SK-N-SH (cell line): ENCODE measurements at regions not wholly inside any gene's neighbourhood (a gene's known extent, or its start where the extent isn't known, plus 50 kb on each side); places are given as distances from the start of the nearest gene placed in this dataset.
A peak's percentile ranks its signal among the peaks of the same experiment; 100 is the strongest.

Experiments
- CTCF ChIA-PET: fragments of 300-600, 350-600 bp; formaldehyde crosslinking; extraction: SDS; loops from one replicate; lab custom pipeline; 2021; lab: Yijun Ruan, JAX
- POLR2A ChIA-PET: fragments of 350-600 bp; sonication (Branson Sonifier 250); formaldehyde crosslinking; extraction: SDS; loops from one replicate; lab custom pipeline; 2020; ENCODE audit warnings: antibody characterized with exemption, inconsistent platforms; lab: Yijun Ruan, JAX
- DNase-seq: peaks from one replicate; pipeline ENCODE4 v3.0.0; 2012
- H2AFZ ChIP-seq: fragments of 200-600 bp; sonication (generic); 2 replicates; pipeline ENCODE4 v1.8.1; 2016; ENCODE audit warnings: antibody characterized with exemption, mild to moderate bottlenecking, low read depth
- H3F3A ChIP-seq: fragments of 200-600 bp; sonication (generic); replicated peaks from 2 replicates; pipeline ENCODE3; 2016; ENCODE audit warnings: antibody characterized with exemption, mild to moderate bottlenecking; ENCODE audit not compliant: insufficient read depth
- H3K27ac ChIP-seq, 2 experiments: fragments of 200-500 bp in 1 of 2; fragments of 200-600 bp in 1 of 2; sonication (Bioruptor generic) in 1 of 2; sonication (generic), shearing (Covaris generic) in 1 of 2; 2 replicates each; pipeline versions ENCODE4 v1.5.1 to v1.6.1; 2014 to 2016; ENCODE audit warnings: low read depth in 2 of 2, inconsistent platforms in 1 of 2, low read length in 1 of 2, mild to moderate bottlenecking in 1 of 2, mixed read lengths in 1 of 2
- H3K27me3 ChIP-seq: fragments of 200-600 bp; sonication (generic), shearing (Covaris generic); 2 replicates; pipeline ENCODE4 v1.6.1; 2016; ENCODE audit warnings: mixed run types; ENCODE audit not compliant: insufficient read depth
- H3K36me3 ChIP-seq, 2 experiments: fragments of 200-500 bp in 1 of 2; fragments of 200-600 bp in 1 of 2; sonication (Bioruptor generic) in 1 of 2; sonication (generic) in 1 of 2; replicated peaks in 1 of 2; 2 replicates each; pipeline versions ENCODE3 to v1.5.1; 2014 to 2016; ENCODE audit warnings: low read length in 1 of 2, mild to moderate bottlenecking in 1 of 2; ENCODE audit not compliant: insufficient read depth in 2 of 2, control insufficient read depth in 1 of 2
- H3K4me1 ChIP-seq, 2 experiments: fragments of 200-500 bp in 1 of 2; fragments of 200-600 bp in 1 of 2; sonication (Bioruptor generic) in 1 of 2; sonication (generic), shearing (Covaris generic) in 1 of 2; 2 replicates each; pipeline versions ENCODE4 v1.5.1 to v1.6.1; 2014 to 2016; ENCODE audit warnings: low read depth in 1 of 2, low read length in 1 of 2, mixed run types in 1 of 2; ENCODE audit not compliant: insufficient read depth in 2 of 2, control insufficient read depth in 1 of 2
- H3K4me2 ChIP-seq: fragments of 200-600 bp; sonication (generic), shearing (Covaris generic); 2 replicates; pipeline ENCODE4 v1.6.1; 2017; ENCODE audit warnings: mixed run types
- H3K4me3 ChIP-seq, 2 experiments: fragments of 200-500 bp in 1 of 2; fragments of 200-600 bp in 1 of 2; sonication (Bioruptor generic) in 1 of 2; sonication (generic), shearing (Covaris generic) in 1 of 2; 2 replicates each; pipeline versions ENCODE4 v1.5.1 to v1.8.1; 2014 to 2016; ENCODE audit warnings: low read depth in 2 of 2, inconsistent platforms in 1 of 2, low read length in 1 of 2, mild to moderate bottlenecking in 1 of 2, mixed read lengths in 1 of 2, moderate library complexity in 1 of 2
- H3K79me2 ChIP-seq: fragments of 200-600 bp; sonication (generic); 2 replicates; pipeline ENCODE4 v1.8.1; 2017; ENCODE audit warnings: mild to moderate bottlenecking; ENCODE audit not compliant: insufficient read depth
- H3K9ac ChIP-seq: fragments of 200-600 bp; sonication (generic); 2 replicates; pipeline ENCODE4 v1.6.1; 2017; ENCODE audit warnings: mixed run types
- H3K9me2 ChIP-seq: fragments of 200-600 bp; sonication (generic); 2 replicates; pipeline ENCODE4 v1.6.1; 2017; ENCODE audit warnings: mixed run types
- H3K9me3 ChIP-seq: fragments of 200-600 bp; sonication (generic); 2 replicates; pipeline ENCODE4 v1.6.1; 2017; ENCODE audit warnings: mixed run types, mild to moderate bottlenecking, moderate library complexity
- H4K20me1 ChIP-seq: fragments of 200-600 bp; sonication (generic); 2 replicates; pipeline ENCODE4 v1.6.1; 2017; ENCODE audit warnings: mild to moderate bottlenecking, mixed run types; ENCODE audit not compliant: insufficient read depth
- CHD2 ChIP-seq: fragments of 150-350 bp; IDR thresholded peaks from 2 replicates; pipeline ENCODE4 v1.6.1; 2018; ENCODE audit warnings: low read length; ENCODE audit not compliant: partially characterized antibody
- EP300 ChIP-seq, 2 experiments: IDR thresholded peaks; 2 replicates each; pipeline versions ENCODE4 v1.4.0 to v1.6.1; 2012; ENCODE audit warnings: borderline replicate concordance in 1 of 2, low read depth in 1 of 2, low read length in 1 of 2
- FOXJ3 ChIP-seq: sonication (generic); formaldehyde crosslinking; IDR thresholded peaks from 2 replicates; pipeline ENCODE4 v1.5.1; 2020; ENCODE audit warnings: mild to moderate bottlenecking, missing genetic modification reagents
- GATA2 ChIP-seq: sonication (generic); formaldehyde crosslinking; IDR thresholded peaks from 2 replicates; pipeline ENCODE4 v1.5.0; 2020; ENCODE audit warnings: mild to moderate bottlenecking, missing genetic modification reagents
- IRF3 ChIP-seq: fragments of 150-350 bp; IDR thresholded peaks from 2 replicates; pipeline ENCODE4 v1.6.1; 2016; ENCODE audit warnings: mild to moderate bottlenecking, low read depth, low read length
- JUND ChIP-seq: IDR thresholded peaks from 2 replicates; pipeline ENCODE4 v1.4.0; 2012
- RCOR1 ChIP-seq: fragments of 150-350 bp; IDR thresholded peaks from 2 replicates; pipeline ENCODE4 v1.6.1; 2017; ENCODE audit warnings: antibody characterized with exemption, low read length
- REST ChIP-seq: IDR thresholded peaks from 2 replicates; pipeline ENCODE4 v1.6.1; 2012; ENCODE audit warnings: mild to moderate bottlenecking, low read depth, low read length, moderate library complexity
- SMC3 ChIP-seq: IDR thresholded peaks from 2 replicates; pipeline ENCODE4 v1.6.1; 2012; ENCODE audit warnings: low read depth, low read length, improper control_type of control experiment
- WGBS: methylation state at CpG from one replicate; pipeline ENCODE4 v1.1.6; 2017; ENCODE audit warnings: low lambda C conversion rate; 5-methylcytosine and 5-hydroxymethylcytosine counted together
- TF ChIP-seq, protein P1 (sequence below): IDR thresholded peaks from 2 replicates; pipeline ENCODE4 v1.4.0; 2012; ENCODE audit warnings: low read depth, borderline replicate concordance
- TF ChIP-seq, protein P2 (sequence below): IDR thresholded peaks from 2 replicates; pipeline ENCODE4 v1.4.0; 2012; ENCODE audit warnings: low read depth, borderline replicate concordance

GRCh38 chr10:21065621-21066248 is 168.6 kb upstream of the NEBL start:
- Histone ChIP-seq H3K27ac (peak overlapping the region in 1 of 2 experiments; percentile 83; a peak in 2 of 4 replicates), H3K4me1 (peaks cover 9 to 29% of the 10 kb centered on the region in 2 experiments; a peak in 2 of 4 replicates), H3F3A (no peaks in the 10 kb centered on the region), H3K4me3 (no peak overlapping the region), H3K36me3 (no peaks in the 10 kb centered on the region), H3K4me2 (no peak overlapping the region), H3K9ac (no peak overlapping the region), H3K9me2 (no peaks in the 10 kb centered on the region), H4K20me1 (no peaks in the 10 kb centered on the region), H3K79me2 (no peaks in the 10 kb centered on the region), H3K9me3 (no peaks in the 10 kb centered on the region), H3K27me3 (no peaks in the 10 kb centered on the region), H2AFZ (no peak overlapping the region)
- CTCF ChIA-PET: interaction anchor here (1.4 kb wide), 1 partner anchor 205 kb away, joined by 3 read pairs; no protein-coding TSS in a partner anchor
- DNase-seq: peak; percentile 56
- POLR2A ChIA-PET: no interaction called here
- no peak for TF ChIP-seq CHD2
- TF ChIP-seq, protein P1, sequence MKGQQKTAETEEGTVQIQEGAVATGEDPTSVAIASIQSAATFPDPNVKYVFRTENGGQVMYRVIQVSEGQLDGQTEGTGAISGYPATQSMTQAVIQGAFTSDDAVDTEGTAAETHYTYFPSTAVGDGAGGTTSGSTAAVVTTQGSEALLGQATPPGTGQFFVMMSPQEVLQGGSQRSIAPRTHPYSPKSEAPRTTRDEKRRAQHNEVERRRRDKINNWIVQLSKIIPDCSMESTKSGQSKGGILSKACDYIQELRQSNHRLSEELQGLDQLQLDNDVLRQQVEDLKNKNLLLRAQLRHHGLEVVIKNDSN: no peak
- no peak for TF ChIP-seq SMC3
- TF ChIP-seq JUND: no peak
- peak; percentile 49; the same call in 1 of the 2 replicates for TF ChIP-seq RCOR1
- TF ChIP-seq FOXJ3 (CRISPR knock-in tag): peak; percentile 52; the same call in 1 of the 2 replicates
- peak; percentile 83 for TF ChIP-seq GATA2 (CRISPR knock-in tag)
- TF ChIP-seq, protein P2, sequence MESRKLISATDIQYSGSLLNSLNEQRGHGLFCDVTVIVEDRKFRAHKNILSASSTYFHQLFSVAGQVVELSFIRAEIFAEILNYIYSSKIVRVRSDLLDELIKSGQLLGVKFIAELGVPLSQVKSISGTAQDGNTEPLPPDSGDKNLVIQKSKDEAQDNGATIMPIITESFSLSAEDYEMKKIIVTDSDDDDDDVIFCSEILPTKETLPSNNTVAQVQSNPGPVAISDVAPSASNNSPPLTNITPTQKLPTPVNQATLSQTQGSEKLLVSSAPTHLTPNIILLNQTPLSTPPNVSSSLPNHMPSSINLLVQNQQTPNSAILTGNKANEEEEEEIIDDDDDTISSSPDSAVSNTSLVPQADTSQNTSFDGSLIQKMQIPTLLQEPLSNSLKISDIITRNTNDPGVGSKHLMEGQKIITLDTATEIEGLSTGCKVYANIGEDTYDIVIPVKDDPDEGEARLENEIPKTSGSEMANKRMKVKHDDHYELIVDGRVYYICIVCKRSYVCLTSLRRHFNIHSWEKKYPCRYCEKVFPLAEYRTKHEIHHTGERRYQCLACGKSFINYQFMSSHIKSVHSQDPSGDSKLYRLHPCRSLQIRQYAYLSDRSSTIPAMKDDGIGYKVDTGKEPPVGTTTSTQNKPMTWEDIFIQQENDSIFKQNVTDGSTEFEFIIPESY: no peak
- TF ChIP-seq IRF3: no peak
- no peak for TF ChIP-seq REST
- peak in 1 of 2 experiments; percentile 88; a peak in 2 of 4 replicates for TF ChIP-seq EP300 (IDR thresholded peaks at IDR 0.05; ENCODE audit: borderline replicate concordance in 1 of 2, low read depth in 1 of 2, low read length in 1 of 2)
- WGBS: 59% methylated on average over 2 of the region's 2 CpGs
